ENCODE measurements at regions not wholly inside any gene's neighbourhood (a gene's known extent, or its start where the extent isn't known, plus 50 kb on each side); places are given as distances from the start of the nearest gene placed in this dataset.
"Not testable (repeated sequence)": the region's sequence is repeated elsewhere in the genome, so short reads cannot be mapped to it uniquely, and the experiment has no call there.

DNA sequence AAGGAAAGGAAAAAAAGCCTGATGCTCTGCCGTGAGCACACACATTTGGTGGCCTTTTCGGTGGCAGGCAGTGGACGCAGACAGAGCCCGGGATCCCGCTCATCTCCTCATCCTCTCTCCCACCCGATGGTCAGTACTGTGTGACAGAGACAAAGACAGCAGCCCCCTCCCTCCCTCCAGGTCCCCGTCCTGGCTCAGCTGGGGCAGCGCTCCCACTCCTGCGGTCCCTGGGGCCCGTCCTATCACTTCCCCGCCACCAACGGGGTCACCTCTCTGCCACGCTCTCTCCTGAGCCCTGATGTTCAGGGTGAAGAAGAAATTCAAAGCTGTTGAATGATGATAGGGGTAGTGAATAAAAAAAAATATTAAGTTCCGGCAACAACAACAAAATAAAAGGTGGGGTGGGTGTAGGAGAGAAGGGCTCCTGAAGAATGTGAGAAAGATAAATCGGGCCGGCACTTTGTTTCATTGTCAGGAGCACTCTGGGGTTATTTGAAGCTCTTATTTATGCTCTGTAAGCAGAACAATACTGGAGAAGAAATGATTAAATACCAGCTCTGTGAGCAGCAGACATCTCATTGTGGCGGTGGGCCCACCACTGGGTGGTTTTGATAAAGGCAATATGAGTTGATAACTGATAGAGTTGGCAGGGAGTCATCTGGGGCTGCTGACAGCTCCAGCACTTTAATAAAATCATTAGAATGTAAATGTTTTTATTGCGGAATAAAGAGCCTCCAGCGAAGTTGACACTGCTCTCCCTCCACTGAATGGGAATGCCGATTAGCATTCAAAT, 417.7 kb downstream of the IRX1 start:
- no peak for DNase-seq (ENCODE audit: low read depth in 3 of 3, low spot score in 1 of 3)

DNA sequence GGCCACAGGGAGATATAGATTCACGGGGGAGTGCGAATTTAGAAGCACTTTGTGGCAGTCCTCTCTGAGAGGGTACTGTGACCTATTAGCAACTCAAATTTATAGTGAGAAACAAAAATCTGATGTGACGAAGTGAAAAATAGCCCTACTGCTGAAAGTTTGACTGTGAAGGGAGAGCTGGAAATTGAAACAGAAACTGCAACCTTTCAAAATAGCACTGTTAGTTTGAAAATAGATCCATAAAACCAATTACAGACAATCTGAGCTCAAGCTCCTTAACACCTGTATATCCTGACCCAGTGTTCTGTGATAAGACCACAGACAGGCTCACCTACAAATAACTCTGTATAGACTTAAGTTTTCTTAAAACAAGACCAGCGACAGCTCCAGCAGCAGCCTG, 420.1 kb downstream of the IRX1 start:
- no peak for DNase-seq (ENCODE audit: low read depth in 3 of 3, low spot score in 1 of 3)

DNA sequence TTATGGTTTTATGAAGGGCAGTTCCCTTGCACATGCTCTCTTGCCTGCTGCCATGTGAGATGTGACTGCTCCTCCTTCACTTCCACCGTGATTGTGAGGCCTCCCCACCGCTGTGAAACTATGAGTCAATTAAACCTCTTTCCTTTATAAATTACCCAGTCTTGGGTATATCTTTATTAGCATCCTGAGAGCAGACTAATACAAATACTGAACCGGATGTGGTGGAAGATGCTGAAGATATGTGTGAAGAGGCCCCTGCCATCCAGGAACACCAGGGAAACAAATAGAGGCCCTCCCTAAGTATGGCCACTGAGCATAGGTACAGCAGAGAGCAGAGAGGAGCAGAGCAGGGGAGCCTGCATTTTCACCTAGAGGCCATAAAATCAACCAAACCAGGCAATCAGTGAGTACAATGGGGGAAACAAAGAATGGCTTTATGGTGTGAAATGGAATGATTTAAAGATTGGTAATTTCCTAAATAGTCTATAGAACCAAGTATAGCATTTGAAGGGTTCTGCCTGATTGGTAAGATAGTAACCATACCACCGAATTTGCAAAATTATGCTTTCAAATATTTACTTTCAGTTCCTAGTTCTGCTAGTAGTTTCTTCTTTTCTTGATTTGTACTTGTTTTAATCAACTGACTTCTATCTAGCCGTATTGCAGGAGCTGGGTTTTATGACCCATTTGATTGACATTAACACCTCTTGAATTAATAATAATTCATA, 421.6 kb downstream of the IRX1 start:
- DNase-seq (ENCODE audit: low read depth in 3 of 3, low spot score in 1 of 3) = no peak

DNA sequence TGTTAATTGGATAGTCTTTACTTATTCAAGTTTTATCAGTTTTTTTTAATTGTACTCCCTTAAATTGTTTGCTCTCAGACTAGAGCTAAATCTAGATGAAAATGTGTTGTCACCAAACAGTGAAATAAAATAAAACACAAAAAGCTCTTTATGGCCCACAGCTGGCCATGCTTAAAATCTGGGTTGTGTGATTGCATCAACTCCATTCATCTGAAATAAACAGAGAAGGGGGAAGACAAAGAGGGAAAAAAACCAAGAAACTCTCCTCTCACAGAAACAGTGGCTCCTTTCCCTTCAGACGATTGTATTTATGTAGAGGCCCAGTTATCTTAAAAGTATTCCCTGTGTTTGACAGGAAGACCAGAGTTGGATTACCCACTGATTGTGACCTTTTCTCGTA, 422.4 kb downstream of the IRX1 start:
- DNase-seq (ENCODE audit: low read depth in 3 of 3, low spot score in 1 of 3) = no peak

DNA sequence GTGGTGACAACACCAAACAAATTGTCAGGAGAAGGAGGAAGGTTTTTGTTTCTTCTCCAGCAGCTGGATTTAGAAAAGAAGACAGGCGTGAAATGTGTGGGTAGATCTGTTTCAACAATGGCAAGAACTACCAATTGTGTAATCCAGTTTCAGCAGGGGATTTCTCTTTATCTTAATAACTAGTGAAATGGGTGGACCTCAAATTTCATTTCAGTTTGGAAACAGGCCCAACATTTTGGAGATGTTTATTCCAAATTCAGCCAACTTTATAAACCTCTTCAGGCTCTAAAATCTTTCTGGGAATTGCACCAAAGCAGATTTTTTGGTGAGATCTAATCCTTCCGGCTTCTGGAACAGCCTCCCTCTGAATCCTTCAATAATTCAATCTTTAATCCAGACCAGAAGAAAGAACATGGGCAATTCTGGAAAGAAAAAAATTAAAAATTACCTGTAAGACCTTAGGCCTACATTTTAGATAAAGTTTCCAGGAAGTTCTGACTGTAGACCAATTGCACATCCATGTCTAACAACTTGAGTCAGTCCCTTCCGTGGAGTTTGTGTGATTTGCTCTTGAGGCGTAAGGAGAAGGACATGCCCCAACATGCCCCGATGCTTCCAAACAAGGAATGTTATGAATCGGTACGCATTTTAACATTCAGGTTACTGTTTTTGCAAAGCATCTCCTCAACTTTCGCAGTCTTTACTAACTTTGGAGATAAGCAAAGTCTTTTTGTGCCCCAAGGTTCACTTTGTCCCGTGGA, 423.6 kb downstream of the IRX1 start:
- DNase-seq (ENCODE audit: low read depth in 3 of 3, low spot score in 1 of 3) = no peak

DNA sequence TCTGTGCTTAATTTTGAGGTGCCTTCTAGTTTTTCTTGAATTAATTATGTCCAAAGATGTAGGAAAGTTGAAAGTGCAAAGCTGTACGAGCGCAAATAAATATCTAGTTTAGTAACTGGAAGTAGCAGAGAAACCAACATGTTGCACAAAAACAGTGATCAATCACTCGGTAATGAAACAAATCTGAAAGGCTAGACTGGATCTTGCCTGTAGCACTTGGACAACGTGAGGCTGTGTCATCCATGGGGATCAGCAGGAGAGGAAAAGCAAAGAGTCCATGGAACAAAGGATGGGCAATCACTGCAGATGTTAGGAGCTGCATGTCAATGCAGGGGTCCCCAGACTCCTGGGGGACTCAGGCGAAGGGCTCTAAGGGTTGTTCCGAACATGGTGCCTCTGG, 424.2 kb downstream of the IRX1 start:
- no peak for DNase-seq (ENCODE audit: low read depth in 3 of 3, low spot score in 1 of 3)

DNA sequence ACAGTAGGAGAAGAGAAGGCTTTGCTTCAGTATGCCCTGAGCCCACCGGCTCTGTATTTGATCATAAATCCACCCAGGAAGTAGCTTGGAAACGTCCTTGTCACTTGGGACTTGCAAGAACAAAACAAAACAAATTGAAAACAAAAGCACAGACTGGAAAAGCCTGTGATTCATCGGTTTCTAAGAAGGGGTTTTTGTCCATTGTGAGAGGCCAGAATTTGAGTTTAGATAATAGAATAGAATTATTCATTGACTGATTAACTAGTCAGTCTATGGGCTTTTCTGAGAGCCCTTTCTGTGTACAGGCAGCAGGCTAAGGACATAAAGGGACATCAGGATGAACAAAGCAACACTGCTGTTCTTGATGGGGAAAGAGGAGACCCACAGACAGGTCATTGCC, 424.8 kb downstream of the IRX1 start:
- no peak for DNase-seq (ENCODE audit: low read depth in 3 of 3, low spot score in 1 of 3)

DNA sequence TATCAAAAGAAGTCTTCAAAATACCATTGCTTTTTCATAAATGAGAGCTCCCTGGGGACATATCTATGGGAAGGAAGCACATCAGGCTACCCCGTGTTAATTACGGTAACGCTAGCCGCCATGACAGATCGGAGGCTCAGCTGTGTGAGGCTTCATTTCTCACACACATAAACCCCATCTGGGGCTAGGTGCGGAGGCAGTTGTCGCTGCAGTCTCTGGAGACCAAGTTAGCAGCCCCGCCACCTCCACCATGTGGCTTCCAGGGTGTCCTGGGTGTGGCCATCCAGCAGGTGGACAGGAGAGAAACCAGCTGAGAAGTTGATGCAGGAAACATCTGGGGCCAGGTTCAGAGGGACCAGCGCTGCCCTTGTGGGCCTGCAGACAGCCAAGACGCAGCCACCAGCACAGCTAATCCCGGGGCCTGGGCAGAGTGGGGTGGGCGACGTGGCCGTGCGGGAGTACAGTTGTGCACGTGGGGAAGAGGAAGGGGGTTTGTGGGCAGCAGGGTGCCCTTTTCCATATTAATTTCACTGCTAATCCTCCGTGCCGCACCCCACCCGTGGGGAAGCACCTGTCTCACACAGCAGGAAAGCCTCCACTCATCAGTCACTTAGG, 426.5 kb downstream of the IRX1 start:
- no peak for DNase-seq (ENCODE audit: low read depth in 3 of 3, low spot score in 1 of 3)

DNA sequence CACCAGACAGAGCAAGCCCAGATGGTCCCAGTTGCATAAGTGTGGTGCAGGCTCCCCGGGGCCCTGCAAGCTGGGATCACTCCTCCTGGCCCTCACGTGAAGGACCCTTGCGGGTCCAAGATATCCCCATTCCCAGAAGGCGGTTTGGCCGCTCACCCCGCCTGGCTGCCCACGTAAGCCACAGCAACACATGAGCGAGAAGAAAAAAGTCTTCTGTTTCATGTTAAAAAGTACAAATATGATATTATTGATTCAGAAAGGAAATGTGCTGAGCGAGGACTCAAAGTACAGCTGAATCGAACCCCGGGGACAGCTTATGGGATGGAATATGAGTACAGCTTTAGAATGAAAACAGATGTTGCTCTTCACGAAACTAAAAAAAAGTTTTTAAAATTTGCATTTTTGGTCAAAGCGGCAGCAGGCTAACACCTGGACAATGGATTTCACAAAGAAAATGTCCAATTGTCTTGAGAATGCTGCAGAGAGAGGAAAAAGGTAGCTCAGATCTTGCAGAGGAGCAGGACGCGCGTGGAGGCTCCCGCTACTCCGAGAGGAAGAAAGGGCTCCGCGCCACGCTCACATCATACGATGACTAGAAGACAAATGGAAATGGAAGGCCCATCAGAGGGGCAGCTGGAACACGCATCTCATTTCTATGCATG, 427.6 kb downstream of the IRX1 start:
- DNase-seq (ENCODE audit: low read depth in 3 of 3, low spot score in 1 of 3) = no peak

DNA sequence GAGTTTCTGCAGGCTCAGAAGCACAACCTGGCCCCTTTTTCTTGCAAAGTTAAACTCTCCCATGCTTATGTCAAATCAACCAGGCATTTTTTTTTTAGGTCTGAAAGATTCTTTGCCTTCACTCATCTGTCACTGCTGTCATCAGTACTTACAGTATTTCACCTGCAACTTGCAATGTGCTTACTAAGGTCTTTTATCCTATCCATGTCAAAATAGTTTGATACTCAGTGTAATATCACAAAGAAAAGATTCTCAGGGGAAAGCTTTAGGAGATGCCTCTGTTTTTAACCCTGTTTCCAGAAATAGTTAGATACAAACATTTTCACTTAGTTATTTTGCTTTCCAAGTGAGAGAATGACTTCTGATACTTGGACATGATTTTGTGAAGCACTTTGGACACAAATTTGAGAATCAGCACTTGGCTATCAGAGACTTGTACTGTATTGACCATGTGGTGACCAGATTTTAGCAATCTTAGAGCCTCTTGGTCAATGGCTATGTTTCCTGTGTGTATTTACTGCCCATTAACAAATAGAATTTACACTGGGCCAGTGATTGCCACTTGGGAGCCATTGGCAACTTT, 428.2 kb downstream of the IRX1 start:
- no peak for DNase-seq (ENCODE audit: low read depth in 3 of 3, low spot score in 1 of 3)

DNA sequence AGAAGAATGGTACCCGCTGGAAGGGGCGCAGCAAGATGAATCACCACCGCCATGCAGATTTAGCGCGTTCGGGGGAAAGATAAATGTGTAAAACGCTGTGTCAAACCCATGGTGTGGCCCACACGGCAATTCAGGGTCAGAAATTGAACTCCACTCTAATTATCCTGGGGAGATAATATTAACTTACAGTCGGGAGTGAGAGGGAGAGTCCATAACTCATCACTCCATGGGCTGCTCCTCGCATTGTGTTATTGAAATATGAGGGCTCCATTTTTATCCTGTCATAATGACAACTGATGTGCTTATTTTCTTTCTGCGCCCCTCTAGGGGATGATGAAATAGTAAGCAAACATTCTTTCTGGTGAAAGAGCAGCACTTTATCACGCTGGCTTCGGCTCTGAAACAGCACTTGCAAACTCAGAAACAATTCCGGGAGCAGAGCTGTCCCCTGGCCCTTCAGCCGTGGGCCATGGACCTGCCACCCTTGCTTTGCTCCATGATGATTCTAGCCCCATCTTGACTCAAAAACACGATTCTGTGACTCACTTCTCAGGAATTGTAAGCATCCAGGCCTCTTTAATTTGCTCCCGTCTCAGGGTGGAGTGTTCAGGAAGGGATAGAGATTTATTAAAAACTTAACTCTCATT, 431.6 kb downstream of the IRX1 start:
- no peak for DNase-seq (ENCODE audit: low read depth in 3 of 3, low spot score in 1 of 3)

DNA sequence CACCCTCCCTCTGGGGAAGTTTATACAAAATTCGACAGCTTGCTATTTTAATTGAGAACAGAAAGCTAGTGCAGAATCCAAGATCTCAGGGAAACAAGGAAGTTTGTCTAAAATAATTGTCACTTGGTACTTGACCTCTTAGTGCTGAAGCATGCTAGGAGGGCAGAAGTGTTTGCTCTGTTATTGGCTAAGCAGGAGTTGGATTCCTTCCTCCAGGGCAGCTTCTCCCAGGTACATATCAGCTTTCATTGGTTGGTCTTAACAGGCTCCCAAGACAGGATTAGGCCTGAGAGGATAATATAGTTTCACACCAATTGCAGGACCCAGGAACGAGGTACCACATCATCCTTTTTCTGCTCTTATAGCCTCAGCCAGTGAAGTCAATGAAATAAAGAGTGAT, 432.8 kb downstream of the IRX1 start:
- DNase-seq (ENCODE audit: low read depth in 3 of 3, low spot score in 1 of 3) = no peak

DNA sequence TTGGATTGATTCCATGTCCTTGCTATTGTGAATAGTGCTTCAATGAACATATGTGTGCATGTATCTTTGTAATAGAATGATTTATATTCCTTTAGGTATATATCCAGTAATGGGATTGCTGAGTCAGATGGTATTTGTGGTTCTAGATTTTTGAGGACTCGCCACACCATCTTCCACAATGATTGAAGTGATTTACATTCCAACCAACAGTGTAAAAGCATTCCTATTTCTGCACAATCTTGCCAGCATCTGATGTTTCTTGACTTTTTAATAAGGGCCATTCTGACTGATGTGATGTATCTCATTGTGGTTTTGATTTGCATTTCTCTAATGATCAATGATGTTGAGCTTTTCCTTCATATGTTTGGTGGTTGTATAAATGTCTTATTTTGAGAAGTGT, 437.9 kb downstream of the IRX1 start:
- not testable (repeated sequence) for DNase-seq (ENCODE audit: low read depth in 3 of 3, low spot score in 1 of 3)

DNA sequence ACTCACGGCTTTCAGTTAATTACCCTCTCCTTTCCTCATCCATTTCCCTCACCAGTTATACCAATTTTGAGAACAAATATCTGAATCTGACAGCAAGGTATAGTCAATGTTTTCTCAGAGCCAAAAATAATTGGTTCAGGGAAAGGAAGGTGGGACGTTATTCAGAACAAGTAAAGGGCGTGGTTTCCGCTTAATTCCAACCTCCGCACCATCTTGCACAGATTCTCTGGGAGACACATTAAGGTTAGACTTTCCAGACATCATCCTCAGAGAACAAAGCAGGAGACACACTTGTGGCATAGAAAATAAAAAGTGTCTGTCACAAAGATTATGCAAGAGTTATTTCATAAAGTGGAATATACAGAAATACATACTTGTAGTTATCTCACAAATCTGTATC, 441.2 kb downstream of the IRX1 start:
- DNase-seq (ENCODE audit: low read depth in 3 of 3, low spot score in 1 of 3) = no peak

DNA sequence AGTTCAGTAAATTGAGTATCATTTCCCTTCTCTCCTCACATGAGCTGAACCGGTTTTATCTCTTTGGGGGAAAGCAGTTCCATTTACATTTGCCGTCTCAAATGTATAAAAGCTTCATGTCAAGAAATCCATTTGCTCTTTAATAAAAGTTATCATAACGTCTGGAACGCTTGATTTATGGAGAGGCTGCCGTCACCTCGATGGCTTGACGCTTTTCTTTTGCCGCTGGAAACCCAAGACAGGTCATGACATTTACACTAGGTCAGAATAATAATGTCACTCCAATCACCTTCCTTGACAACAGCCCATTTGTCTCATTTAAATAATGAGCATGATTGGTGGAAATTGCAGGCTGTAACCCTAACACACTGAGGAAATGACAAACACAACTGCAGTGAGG, 443.4 kb downstream of the IRX1 start:
- DNase-seq (ENCODE audit: low read depth in 3 of 3, low spot score in 1 of 3) = no peak

DNA sequence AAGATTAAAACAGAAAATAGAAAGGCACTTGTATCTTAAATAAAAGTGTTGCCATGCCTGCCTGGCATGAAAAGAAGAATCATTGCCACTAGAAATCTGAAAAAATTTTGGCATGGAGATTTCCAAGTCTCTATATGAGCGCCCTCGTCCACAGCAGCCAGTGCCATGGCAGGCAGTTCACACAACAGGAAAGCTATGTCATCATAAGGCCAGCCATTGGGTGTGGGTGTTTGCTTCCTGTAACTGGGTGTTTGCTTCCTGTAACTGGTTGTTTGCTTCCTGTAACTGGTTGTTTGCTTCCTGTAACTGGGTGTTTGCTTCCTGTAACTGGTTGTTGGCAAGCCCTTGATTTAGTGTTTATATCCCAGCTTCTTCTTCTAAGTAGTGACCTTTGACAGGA, 446.7 kb downstream of the IRX1 start:
- DNase-seq (ENCODE audit: low read depth in 3 of 3, low spot score in 1 of 3) = no peak

DNA sequence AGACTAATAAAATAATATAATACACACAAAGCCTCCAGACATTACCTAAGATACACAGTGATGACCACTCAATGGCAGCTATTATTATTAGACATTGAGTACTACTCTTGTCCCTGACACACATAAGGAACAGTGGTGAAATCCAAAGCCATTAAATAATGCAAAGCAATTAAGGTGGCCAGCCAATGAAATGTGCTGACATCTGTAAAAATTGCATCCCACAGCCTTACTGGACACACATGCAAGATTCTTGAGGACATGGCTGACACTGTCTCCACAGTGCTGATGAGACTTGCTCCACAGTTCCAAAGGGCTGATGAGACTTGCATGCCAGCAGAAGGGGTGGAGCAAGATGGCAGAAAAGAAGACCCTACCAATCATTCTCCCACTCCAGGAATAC, 447.5 kb downstream of the IRX1 start:
- no peak for DNase-seq (ENCODE audit: low read depth in 3 of 3, low spot score in 1 of 3)

DNA sequence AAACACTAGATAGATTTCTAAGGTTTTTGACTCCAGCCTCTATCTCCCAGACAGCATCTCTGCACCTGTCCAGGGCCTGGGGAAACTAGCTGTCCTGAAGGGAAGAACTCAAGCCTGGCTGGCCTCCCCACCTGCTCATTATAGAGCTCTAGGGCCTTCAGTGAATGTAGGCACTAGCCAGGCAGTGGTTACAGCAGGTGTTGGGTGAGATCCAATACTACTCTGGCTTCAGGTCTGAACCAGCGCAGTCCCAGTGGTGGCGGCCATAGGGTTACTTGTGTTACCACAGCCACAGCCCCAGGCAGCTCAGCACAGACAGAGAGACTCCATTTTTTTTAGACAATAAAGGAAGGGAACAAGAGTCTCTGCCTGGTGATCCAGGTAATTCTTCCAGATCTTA, 449.2 kb downstream of the IRX1 start:
- no peak for DNase-seq (ENCODE audit: low read depth in 3 of 3, low spot score in 1 of 3)

DNA sequence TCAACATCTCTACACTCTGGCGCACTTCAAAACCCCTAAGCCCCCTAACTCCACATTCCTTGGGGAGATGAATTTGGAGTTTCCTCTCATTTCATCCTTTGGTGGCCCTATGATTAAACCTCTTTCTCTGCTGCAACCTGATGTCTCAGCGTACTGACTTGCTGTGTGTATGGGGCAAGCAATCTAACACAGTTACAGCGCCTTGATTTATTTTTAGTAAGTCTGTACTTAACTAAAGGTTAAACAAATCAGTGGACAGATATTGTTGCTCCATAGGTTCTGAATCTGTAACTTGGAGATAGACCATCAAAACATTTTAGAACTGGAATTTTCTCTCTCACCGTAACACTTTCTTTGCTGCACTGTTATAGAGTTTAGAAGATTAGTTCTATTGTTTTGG, 452.8 kb downstream of the IRX1 start:
- no peak for DNase-seq (ENCODE audit: low read depth in 3 of 3, low spot score in 1 of 3)

DNA sequence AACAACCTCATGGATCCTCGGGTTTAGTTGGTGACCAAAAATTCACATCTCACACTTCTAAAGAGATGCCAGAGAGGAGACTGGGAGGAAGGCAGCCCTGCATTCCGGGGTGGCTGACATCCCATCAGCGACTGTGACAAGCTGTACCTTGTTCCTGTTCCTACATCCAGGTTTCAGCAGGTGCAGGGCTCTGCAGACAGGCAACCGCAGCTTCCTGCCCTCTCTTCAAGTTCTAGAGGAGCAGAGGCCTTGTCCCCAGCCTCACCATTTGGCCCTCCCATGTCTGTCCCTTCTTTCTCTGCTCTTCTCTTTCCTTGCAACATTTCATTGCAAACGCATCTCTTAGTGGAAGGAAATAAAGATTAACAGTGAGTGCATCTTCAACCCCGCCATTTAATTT, 454.6 kb downstream of the IRX1 start:
- no peak for DNase-seq (ENCODE audit: low read depth in 3 of 3, low spot score in 1 of 3)
